H1 (cell line): ENCODE measurements at regions not wholly inside any gene's neighbourhood (a gene's known extent, or its start where the extent isn't known, plus 50 kb on each side); places are given as distances from the start of the nearest gene placed in this dataset.

Experiments
- RAD21 ChIP-seq, 2 experiments: IDR thresholded peaks in 1 of 2; conservative IDR thresholded peaks in 1 of 2; 2 replicates each; pipeline ENCODE4 v1.6.1; 2011; ENCODE audit warnings: low read depth in 2 of 2, low read length in 2 of 2, improper control_type of control experiment in 1 of 2, inconsistent platforms in 1 of 2, mild to moderate bottlenecking in 1 of 2, moderate library complexity in 1 of 2
- TF ChIP-seq, protein P1 (sequence below), 3 experiments: IDR thresholded peaks; 1 replicate in 2 of 3; 2 replicates in 1 of 3; pipeline versions ENCODE4 v1.5.1 to v1.6.1; 2011; ENCODE audit warnings: low read length in 3 of 3, mild to moderate bottlenecking in 3 of 3, inconsistent platforms in 2 of 3, low read depth in 1 of 3, moderate library complexity in 1 of 3; ENCODE audit not compliant: insufficient read depth in 1 of 3; ENCODE audit errors: control extremely low read depth in 1 of 3

DNA sequence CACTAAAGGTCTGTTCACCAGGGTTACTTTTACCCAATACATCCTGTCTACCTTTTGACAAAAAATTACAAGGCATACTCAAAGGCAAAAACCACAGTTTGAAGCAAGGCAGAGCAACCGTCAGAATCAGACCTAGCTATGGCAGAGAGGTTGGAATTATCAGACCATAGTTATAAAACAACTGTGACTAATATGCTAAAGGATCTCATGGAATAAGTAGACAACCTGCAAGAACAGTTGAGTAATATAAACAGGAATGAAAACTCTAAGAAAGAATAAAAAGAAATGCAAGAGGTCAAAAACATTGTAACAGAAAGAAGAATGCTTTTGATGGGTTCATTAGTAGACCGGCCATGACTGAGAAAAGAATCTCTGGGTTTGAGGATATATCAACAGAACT is 318.8 kb upstream of the KCNH7 start (continued):
- TF ChIP-seq, protein P1, sequence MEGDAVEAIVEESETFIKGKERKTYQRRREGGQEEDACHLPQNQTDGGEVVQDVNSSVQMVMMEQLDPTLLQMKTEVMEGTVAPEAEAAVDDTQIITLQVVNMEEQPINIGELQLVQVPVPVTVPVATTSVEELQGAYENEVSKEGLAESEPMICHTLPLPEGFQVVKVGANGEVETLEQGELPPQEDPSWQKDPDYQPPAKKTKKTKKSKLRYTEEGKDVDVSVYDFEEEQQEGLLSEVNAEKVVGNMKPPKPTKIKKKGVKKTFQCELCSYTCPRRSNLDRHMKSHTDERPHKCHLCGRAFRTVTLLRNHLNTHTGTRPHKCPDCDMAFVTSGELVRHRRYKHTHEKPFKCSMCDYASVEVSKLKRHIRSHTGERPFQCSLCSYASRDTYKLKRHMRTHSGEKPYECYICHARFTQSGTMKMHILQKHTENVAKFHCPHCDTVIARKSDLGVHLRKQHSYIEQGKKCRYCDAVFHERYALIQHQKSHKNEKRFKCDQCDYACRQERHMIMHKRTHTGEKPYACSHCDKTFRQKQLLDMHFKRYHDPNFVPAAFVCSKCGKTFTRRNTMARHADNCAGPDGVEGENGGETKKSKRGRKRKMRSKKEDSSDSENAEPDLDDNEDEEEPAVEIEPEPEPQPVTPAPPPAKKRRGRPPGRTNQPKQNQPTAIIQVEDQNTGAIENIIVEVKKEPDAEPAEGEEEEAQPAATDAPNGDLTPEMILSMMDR (IDR thresholded peaks at IDR 0.05; ENCODE audit: control extremely low read depth in 1 of 3, insufficient read depth in 1 of 3, low read depth in 1 of 3, low read length in 3 of 3), result no peak
- no peak for TF ChIP-seq RAD21 (IDR thresholded peaks at IDR 0.05 in 1 of 2, conservative IDR thresholded peaks at IDR 0.05 in 1 of 2; ENCODE audit: low read depth in 2 of 2, low read length in 2 of 2)
